ENCODE measurements at regions not wholly inside any gene's neighbourhood (a gene's known extent, or its start where the extent isn't known, plus 50 kb on each side); places are given as distances from the start of the nearest gene placed in this dataset.

DNA sequence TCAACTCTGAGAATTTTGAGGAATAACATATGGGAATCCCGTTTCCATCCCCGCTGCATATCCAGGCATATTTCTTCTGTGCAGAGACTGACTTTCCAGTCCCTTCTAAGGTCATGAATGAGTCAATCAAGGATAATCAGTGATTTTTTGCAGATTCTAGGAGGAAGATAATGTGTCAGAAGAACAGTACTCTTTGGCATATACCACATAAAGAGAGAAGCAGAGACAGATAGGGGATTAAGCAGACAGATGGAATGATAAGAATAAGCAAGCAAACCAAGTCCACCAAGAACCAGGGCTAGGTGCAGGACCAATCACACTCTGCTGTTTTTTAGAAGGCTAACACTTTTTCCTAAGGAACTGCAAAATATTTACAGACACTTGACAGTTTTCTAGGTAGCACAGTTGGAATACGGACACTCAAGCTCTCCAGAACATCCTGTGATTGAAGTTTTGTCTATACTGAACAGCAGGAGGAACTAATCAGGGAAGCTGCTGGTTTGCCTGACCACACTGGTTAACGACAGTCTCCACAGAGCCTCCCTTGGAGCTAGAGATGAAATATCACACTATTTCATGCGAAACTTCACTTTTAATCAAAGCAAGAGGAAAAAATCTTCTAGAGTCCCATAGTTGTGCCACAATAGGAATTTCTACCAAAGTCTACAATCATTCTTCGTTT is 450.0 kb upstream of the KCNMB2 start:
- TF ChIP-seq TAF1 (IDR thresholded peaks at IDR 0.05; ENCODE audit: low read depth, low read length) (no peak), POLR2AphosphoS5 (IDR thresholded peaks at IDR 0.05; ENCODE audit: low read depth, low read length) (no peak), POLR2A (IDR thresholded peaks at IDR 0.05; ENCODE audit: low read depth, low read length) (no peak)

Measured in GM12891 (cell line).